A673 (cell line): ENCODE measurements at regions not wholly inside any gene's neighbourhood (a gene's known extent, or its start where the extent isn't known, plus 50 kb on each side); places are given as distances from the start of the nearest gene placed in this dataset.
A peak's percentile ranks its signal among the peaks of the same experiment; 100 is the strongest.

Experiments
- BruUV-seq: library from RNA; stranded (reverse); fragments of 400-500 nt; replicated peaks from 2 replicates; lab custom pipeline; 2021; lab: Mats Ljungman, UMichigan
- CTCF ChIA-PET: fragments of 300-600 bp; sonication (Branson Sonifier 250); formaldehyde crosslinking; loops from one replicate; lab custom pipeline; 2022; ENCODE audit warnings: antibody characterized with exemption; lab: Charles Lee
- POLR2A ChIA-PET: fragments of 300-600 bp; sonication (Branson Sonifier 250); formaldehyde crosslinking; loops from one replicate; lab custom pipeline; 2022; ENCODE audit warnings: antibody characterized with exemption; ENCODE audit not compliant: low non-redundant PET; lab: Charles Lee
- DNase-seq: peaks from one replicate; pipeline ENCODE4 v3.0.0-alpha.2; 2015; ENCODE audit warnings: low spot score
- H3K27ac ChIP-seq: fragments of 200-600 bp; sonication (generic); 2 replicates; pipeline ENCODE4 v1.5.1; 2016; ENCODE audit warnings: mixed run types, low read depth, mild to moderate bottlenecking, mixed read lengths, antibody characterized with exemption, low read length; ENCODE audit not compliant: poor library complexity, severe bottlenecking
- H3K27me3 ChIP-seq: fragments of 200-600 bp; sonication (generic); replicated peaks from 2 replicates; pipeline ENCODE4 v1.6.1; 2017; ENCODE audit warnings: mixed run types, low read depth, mild to moderate bottlenecking, mixed read lengths, antibody characterized with exemption, low read length; ENCODE audit not compliant: insufficient read depth, poor library complexity
- H3K36me3 ChIP-seq: fragments of 200-600 bp; sonication (generic); 2 replicates; pipeline ENCODE4 v1.6.1; 2016; ENCODE audit warnings: mixed run types, mild to moderate bottlenecking, mixed read lengths, antibody characterized with exemption, low read length; ENCODE audit not compliant: insufficient read depth, poor library complexity, severe bottlenecking
- H3K4me1 ChIP-seq: fragments of 200-600 bp; sonication (generic); 2 replicates; pipeline ENCODE4 v1.6.1; 2017; ENCODE audit warnings: mixed run types, mild to moderate bottlenecking, mixed read lengths, antibody characterized with exemption, low read length; ENCODE audit not compliant: insufficient read depth, poor library complexity, severe bottlenecking
- H3K4me3 ChIP-seq: fragments of 200-600 bp; sonication (generic); 2 replicates; pipeline ENCODE4 v1.5.1; 2016; ENCODE audit warnings: low read depth, mixed run types, mild to moderate bottlenecking, mixed read lengths, low read length; ENCODE audit not compliant: poor library complexity, severe bottlenecking
- H3K9me3 ChIP-seq: fragments of 200-600 bp; sonication (generic); 2 replicates; pipeline ENCODE4 v1.6.1; 2016; ENCODE audit warnings: mixed run types, low read depth, mild to moderate bottlenecking, mixed read lengths, antibody characterized with exemption, low read length; ENCODE audit not compliant: poor library complexity, severe bottlenecking
- EZH2 ChIP-seq: fragments of 200-600 bp; sonication (generic); IDR thresholded peaks from 2 replicates; pipeline ENCODE4 v1.6.1; 2017; ENCODE audit warnings: borderline replicate concordance, low read depth, mild to moderate bottlenecking, mixed read lengths, antibody characterized with exemption, low read length; ENCODE audit not compliant: poor library complexity, severe bottlenecking
- intact Hi-C: fragments of 100-400 bp; cut with micrococcal nuclease; formaldehyde crosslinking; loops from one replicate; pipeline ENCODE4 v1.10.0; 2022; ENCODE audit not compliant: unreplicated experiment
- TF ChIP-seq, protein P1 (sequence below): fragments of 300-800, 200-600 bp; sonication (generic); conservative IDR thresholded peaks from 2 replicates; pipeline ENCODE4 v1.5.1; 2017; ENCODE audit warnings: low read depth, mild to moderate bottlenecking, antibody characterized with exemption, low read length, moderate library complexity, mixed read lengths

DNA sequence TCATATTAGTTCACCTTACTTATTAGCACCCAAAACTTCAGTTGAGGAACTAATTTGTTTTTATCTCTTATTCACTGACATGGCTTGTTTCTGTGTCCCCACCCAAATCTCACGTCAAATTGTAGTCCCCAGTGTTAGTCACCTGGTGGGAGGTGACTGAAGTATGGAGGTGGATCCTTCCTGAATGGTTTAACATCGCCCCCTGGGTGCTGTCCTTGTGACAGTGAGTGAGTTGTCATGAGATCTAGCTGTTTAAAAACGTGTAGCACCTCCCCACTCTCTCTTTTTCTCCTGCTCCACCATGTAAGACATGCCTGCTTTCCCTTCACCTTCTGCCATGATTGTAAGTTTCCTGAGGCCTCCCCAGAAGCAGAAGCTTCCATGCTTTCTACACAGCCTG, 75.0 kb upstream of the HECTD2 start:
- peaks cover 3% of the 10 kb centered on the region for H3K4me1 ChIP-seq
- intact Hi-C loops: no loop called here
- BruUV-seq: no TSS peak
- no peak overlapping the region for H3K27ac ChIP-seq
- no peaks in the 10 kb centered on the region for H3K27me3 ChIP-seq
- no peaks in the 10 kb centered on the region for H3K9me3 ChIP-seq
- ChIA-PET POLR2A (no interaction called here), CTCF (no interaction called here)
- no peak overlapping the region for H3K4me3 ChIP-seq
- no peaks in the 10 kb centered on the region for H3K36me3 ChIP-seq
- no peak for DNase-seq
- TF ChIP-seq, protein P1, sequence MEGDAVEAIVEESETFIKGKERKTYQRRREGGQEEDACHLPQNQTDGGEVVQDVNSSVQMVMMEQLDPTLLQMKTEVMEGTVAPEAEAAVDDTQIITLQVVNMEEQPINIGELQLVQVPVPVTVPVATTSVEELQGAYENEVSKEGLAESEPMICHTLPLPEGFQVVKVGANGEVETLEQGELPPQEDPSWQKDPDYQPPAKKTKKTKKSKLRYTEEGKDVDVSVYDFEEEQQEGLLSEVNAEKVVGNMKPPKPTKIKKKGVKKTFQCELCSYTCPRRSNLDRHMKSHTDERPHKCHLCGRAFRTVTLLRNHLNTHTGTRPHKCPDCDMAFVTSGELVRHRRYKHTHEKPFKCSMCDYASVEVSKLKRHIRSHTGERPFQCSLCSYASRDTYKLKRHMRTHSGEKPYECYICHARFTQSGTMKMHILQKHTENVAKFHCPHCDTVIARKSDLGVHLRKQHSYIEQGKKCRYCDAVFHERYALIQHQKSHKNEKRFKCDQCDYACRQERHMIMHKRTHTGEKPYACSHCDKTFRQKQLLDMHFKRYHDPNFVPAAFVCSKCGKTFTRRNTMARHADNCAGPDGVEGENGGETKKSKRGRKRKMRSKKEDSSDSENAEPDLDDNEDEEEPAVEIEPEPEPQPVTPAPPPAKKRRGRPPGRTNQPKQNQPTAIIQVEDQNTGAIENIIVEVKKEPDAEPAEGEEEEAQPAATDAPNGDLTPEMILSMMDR: no peak
- TF ChIP-seq EZH2: no peak

DNA sequence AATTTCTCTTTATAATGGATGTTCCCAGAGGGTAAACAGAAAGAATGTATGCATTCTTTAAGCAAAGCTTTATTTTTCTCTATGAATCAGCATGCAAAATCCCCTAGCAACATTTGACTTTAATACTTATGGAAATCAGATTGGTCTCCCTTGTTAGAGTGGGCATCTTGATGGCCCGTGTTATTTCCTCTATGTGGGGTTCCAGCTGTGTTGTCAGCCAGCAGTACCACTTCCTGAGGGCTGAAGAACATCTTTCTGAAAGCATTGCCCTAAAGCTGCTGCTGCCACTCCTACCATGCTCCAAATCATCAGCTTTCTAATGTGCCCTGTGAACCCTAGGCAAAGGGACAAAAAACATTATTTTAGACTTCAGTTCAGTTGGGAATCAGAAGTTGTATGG, 70.4 kb upstream of the HECTD2 start:
- Histone ChIP-seq H3K27ac (no peak overlapping the region), H3K4me1 (peaks cover 15% of the 10 kb centered on the region), H3K9me3 (no peaks in the 10 kb centered on the region), H3K36me3 (no peaks in the 10 kb centered on the region), H3K4me3 (no peak overlapping the region), H3K27me3 (no peaks in the 10 kb centered on the region)
- CTCF ChIA-PET: no interaction called here
- TF ChIP-seq, protein P1: no peak
- no peak for TF ChIP-seq EZH2
- no TSS peak for BruUV-seq
- DNase-seq: peak; percentile 75
- intact Hi-C loops: no loop called here
- POLR2A ChIA-PET: interaction anchor here (0.5 kb wide), 1 partner anchor 283 kb away, joined by 3 read pairs; no protein-coding TSS in a partner anchor

DNA sequence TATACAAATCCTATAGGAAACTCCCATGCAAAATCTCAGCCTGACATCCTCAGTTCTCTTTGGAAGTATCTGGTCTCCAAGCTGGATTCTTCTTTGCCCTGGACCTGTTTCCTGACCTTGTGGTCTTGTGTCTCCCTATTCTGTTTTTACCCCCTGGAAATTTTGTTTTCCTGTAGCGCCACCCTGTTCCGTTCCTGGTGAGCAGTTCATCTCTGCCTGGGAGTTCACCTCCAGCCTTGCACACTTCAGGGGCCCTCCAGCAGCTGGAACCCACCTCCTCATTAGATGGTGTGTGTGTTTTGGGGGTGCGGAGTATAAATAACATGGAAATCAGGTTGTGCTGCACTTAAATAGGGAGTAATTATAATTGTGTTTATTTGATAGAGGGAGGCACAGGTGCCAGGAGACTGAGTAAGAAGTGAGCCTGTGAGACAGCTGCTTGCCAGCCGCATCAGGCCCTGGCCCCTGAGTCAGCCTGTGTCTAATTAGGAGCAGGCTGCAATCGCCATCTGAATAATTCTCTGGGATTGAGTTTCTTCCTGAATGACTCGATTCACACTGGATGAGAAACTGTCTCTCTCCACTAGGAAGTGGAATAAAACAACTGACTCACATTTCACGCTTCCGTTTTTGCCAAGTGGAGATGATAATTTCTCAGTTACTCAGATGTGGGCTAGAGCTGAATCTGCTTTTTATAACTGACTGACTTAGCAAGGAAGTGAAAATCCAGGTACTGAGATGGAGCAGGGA, 69.4 kb upstream of the HECTD2 start:
- intact Hi-C loops: no loop called here

More for the DNA sequence above, 69.4 kb upstream of the HECTD2 start:
- H3K4me1 ChIP-seq: peaks cover 15% of the 10 kb centered on the region
- DNase-seq: peak; percentile 81
- H3K4me3 ChIP-seq: no peak overlapping the region
- ChIA-PET POLR2A (no interaction called here), CTCF (interaction anchor here (1.2 kb wide), 1 partner anchor 42 kb away, joined by 4 read pairs; no protein-coding TSS in a partner anchor)
- H3K9me3 ChIP-seq: no peaks in the 10 kb centered on the region
- H3K27ac ChIP-seq: peak overlapping the region; percentile 18
- H3K36me3 ChIP-seq: no peaks in the 10 kb centered on the region
- H3K27me3 ChIP-seq: no peaks in the 10 kb centered on the region
- TF ChIP-seq, protein P1: no peak
- TF ChIP-seq EZH2: no peak
- no TSS peak for BruUV-seq
